ENCODE measurements at regions not wholly inside any gene's neighbourhood (a gene's known extent, or its start where the extent isn't known, plus 50 kb on each side); places are given as distances from the start of the nearest gene placed in this dataset.
"Not testable (repeated sequence)": the region's sequence is repeated elsewhere in the genome, so short reads cannot be mapped to it uniquely, and the experiment has no call there.

GRCh38 chr11:134737563-134738510 lies 325.8 kb upstream of the B3GAT1 start:
- in situ Hi-C loops (cut with HindIII; ENCODE audit: low sequenced_read_pairs) = no loop called here

DNA sequence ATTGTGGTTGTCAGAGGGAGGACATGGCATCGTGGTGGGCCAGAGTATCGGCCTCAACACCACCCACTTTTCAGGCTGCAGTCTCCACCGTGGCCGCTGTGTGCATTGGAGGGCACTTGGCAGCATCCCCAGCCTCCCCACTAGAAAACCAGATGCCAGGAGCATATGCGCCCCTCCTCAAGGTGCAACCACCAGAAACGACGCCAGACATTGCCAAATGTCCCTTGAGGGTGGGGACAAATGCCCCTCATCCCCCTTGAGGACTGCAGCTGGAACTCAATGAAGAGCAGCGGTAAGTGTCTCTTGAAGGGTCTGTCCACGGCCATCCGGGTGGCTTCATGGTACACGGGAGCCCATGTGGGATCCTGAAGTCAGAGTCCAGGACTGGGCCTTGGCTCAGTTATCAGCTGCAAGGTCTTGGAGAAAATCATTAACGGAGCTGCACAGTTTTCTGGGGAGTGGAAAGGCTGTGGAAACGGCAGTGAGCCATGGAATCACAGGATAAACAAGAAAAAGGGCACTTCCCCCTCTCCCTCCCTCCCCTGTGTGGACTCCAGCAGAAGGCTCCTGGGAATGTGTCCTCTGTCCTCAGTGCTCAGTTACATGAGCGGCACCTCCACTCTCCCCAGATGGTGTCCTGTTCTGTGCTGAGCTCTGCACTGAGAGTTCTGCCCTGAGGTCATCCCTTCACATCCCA lies 324.4 kb upstream of the B3GAT1 start:
- in situ Hi-C loops (cut with HindIII; ENCODE audit: low sequenced_read_pairs) = no loop called here

GRCh38 chr11:134734894-134735293 lies 322.9 kb upstream of the B3GAT1 start:
- in situ Hi-C loops (cut with HindIII; ENCODE audit: low sequenced_read_pairs) = no loop called here

DNA sequence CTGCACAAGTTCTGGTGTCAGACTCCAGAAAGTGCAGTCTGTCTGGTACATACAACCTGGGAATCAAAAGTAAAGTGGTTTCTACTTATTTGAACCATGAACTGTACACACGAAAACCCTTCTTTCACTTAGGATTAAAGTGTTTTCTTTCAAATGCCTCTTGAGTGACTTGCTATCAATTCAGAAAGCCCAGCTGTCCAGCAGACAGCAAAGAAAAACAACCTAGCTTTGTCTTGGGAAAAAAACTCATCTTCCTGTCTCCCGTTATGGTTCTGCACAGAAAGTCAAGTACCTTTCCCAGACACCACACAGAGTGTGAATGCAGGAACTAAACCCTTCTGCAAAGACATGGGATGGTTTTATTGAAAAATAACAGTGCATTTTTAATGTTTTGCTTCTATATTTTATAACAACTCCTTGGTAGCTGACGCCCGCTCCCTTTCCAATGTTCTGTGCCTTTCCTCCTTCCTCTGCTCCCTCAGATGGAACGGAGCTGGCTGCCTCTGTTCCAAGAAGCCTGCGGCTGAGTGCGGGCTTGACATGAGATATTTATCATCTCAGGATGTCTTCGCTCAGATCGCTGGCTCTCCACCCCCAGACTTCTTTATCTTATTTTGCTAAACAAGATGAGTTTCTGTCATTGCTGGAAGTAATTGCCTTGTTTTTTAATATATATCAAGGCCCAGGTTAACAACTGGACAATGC lies 322.3 kb upstream of the B3GAT1 start:
- in situ Hi-C loops (cut with HindIII; ENCODE audit: low sequenced_read_pairs) = no loop called here

GRCh38 chr11:134733646-134734045 lies 321.6 kb upstream of the B3GAT1 start:
- in situ Hi-C loops (cut with HindIII; ENCODE audit: low sequenced_read_pairs) = no loop called here

DNA sequence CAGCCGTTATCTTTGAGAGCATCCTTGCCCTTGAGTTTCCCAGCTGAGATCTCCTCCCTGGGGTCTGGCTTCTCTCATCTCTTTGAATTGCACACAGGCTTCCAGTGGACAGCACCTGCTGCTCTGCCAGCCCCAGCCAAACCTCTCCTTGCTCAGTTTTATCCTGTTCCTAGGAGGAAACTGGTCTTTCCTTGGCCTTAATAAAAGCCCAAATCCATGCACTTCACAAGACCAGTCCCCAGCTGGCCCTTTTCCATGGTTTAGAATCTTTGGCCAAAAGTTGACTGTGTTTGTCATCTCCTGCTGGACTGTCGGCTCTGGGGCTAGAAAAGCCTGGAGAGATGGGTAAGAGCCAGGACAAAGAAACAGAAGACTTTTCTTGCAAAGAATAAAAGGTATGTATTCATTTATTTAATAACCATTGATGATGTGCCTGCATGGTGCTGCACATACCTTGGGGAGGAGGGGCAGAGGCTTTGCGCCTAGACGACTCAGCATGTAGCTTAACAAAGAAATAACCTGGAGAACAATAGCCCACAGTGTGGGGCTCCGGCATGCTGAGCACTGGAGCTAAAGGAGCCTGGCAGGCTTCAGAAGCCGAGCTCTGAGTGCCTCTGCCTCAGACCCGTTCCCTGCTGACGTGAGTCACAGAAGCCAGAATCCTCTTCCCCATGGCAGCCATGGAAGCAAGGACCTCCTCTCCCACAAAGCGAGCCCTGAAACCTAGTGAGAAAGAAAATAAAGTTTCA lies 319.3 kb upstream of the B3GAT1 start:
- in situ Hi-C loops (cut with HindIII; ENCODE audit: low sequenced_read_pairs) = no loop called here

GRCh38 chr11:134730561-134731212 lies 318.6 kb upstream of the B3GAT1 start:
- in situ Hi-C loops (cut with HindIII; ENCODE audit: low sequenced_read_pairs) = no loop called here

- in situ Hi-C loops (cut with HindIII; ENCODE audit: low sequenced_read_pairs) = no loop called here
Observed at GRCh38 chr11:134730101-134730500, 318.1 kb upstream of the B3GAT1 start.

DNA sequence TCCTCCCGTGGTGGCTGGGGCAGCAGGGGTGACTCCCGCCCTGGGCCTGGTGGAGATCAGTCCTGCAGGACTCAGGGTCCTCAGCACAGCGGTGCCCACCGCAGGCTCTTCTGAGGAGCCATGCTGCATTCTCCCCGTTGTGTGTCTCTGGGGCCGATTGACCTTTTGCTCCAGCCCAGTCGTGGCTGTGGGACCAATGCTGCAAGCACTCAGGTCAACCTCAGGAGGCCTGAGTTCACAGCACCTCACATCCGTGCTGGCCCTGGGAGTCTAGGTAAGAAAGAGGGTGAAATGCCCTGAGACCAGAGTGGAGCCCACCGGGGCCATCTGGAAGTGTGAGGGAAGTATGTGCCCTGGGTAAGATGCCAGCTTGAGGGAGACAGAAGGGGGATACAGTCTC lies 316.1 kb upstream of the B3GAT1 start:
- in situ Hi-C loops (cut with HindIII; ENCODE audit: low sequenced_read_pairs) = no loop called here

DNA sequence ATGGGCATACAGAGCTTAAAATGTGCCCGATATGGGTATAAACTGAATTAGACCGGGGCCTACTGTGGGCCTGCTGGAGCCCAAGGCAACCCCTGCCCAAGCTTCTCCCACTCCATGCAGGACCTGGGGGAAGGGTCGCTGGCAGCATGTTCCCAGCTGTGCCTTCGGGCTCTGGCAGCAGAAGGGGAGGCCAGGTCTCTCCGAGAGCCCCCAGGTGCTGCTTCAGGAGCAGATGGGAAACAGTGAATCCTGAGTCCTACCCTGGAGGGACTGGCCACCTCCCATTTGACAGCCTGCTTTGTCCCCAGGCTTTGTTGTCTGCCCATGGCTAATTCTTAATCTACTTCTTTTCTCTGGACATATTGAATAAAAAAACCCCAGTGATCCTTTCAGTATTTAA lies 315.6 kb upstream of the B3GAT1 start:
- in situ Hi-C loops (cut with HindIII; ENCODE audit: low sequenced_read_pairs) = no loop called here

- in situ Hi-C loops (cut with HindIII; ENCODE audit: low sequenced_read_pairs) = no loop called here
Observed at GRCh38 chr11:134727204-134727603, 315.2 kb upstream of the B3GAT1 start.

- in situ Hi-C loops (cut with HindIII; ENCODE audit: low sequenced_read_pairs) = no loop called here
Observed at GRCh38 chr11:134725716-134726639, 313.9 kb upstream of the B3GAT1 start.

DNA sequence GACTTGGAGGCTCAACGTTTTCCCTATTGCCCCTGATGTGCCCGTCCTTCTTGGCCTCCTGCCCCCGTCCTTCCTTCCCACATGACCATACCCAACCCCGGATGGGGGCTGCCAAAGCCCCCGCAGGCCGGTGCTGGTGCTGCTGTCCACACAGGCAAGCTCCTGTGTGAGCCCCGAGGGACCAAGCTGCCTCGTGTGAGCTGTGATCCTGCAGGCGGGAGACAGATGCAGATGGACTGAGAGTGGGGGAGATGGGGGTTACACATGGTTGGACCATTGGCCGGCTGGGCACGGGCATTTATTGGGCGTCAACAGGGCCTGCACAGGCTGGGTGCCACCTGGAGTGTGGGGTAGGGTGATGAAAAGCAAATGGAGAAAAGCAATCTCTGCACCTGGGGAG lies 313.2 kb upstream of the B3GAT1 start:
- in situ Hi-C loops (cut with HindIII; ENCODE audit: low sequenced_read_pairs) = no loop called here

- in situ Hi-C loops (cut with HindIII; ENCODE audit: low sequenced_read_pairs) = no loop called here
Observed at GRCh38 chr11:134724779-134725140, 312.7 kb upstream of the B3GAT1 start.

DNA sequence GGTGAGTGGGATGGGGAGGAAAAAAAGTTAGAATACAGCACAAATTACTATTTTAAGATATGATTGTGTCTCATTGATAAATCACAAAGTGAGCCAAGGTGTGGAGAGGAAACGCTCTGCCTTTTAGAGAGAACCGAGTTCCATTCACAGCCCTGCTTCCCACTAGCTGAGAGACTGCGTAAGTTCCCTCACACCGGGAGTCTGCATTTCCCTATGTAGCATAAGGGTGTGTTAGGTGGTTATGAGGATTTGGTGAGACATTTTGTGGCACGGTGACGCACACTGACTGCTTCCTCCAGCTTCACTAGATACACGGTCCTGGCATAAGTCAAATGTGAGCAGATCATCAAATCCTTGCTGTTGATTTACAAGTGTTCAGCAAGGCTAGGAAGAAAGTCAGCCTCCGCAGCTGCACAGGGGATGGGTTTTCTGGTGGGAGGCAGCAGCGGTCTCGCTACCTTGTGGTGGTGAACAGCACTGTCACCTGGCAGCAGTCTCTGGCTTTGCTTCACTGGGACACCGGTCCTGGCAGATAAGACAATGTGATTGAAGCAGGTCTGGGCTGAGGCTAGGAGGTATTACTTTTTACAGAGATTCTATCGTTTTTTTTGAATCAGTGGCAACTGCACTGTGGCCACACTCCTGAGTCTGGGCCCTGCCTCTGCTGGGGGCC lies 312.2 kb upstream of the B3GAT1 start:
- in situ Hi-C loops (cut with HindIII; ENCODE audit: low sequenced_read_pairs) = no loop called here

GRCh38 chr11:134720691-134721070 lies 308.6 kb upstream of the B3GAT1 start:
- in situ Hi-C loops (cut with HindIII; ENCODE audit: low sequenced_read_pairs) = not testable (repeated sequence)

GRCh38 chr11:134719940-134720690 lies 308.1 kb upstream of the B3GAT1 start:
- in situ Hi-C loops (cut with HindIII; ENCODE audit: low sequenced_read_pairs) = not testable (repeated sequence)

DNA sequence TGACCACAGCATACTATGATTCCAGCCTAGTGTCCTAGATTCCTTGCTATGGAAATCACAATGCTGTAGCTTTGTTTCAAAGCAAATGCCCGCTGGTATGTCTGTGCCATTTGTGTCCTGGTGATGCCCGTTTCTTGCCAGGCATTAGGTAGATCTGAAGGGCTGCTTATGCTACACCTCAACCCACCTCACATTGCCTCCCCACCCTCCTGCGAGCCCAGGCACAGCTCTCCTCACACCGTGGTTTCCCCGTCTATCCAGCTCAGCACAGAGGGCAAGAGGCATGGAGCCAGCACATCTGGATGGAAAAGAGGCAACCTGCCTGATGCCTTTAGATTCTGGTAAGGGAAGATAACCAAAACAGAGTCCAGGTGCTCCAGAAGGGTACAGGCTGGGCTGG lies 307.4 kb upstream of the B3GAT1 start:
- in situ Hi-C loops (cut with HindIII; ENCODE audit: low sequenced_read_pairs) = no loop called here
